WTC11 (cell line): ENCODE measurements at regions not wholly inside any gene's neighbourhood (a gene's known extent, or its start where the extent isn't known, plus 50 kb on each side); places are given as distances from the start of the nearest gene placed in this dataset.

Experiments
- ATAC-seq: fragments of 200-7000 bp; cut with Tn5 transposase; 2 replicates; pipeline ENCODE4 v1.10.0; 2021; ENCODE audit warnings: mild to moderate bottlenecking, moderate library complexity
- CTCF ChIA-PET: fragments of 300-600 bp; sonication (Branson Sonifier 250); formaldehyde crosslinking; loops from one replicate; lab custom pipeline; 2021; ENCODE audit warnings: antibody characterized with exemption; lab: Charles Lee
- POLR2A ChIA-PET: fragments of 350-600 bp; sonication (Branson Sonifier 250); formaldehyde crosslinking; loops from one replicate; lab custom pipeline; 2021; ENCODE audit warnings: antibody characterized with exemption; lab: Charles Lee
- DNase-seq: peaks from one replicate; pipeline ENCODE4 v3.0.0; 2021; ENCODE audit warnings: low spot score
- H3K27ac Mint-ChIP-seq: 2 replicates; pipeline ENCODE4 v1.8.0; 2021; ENCODE audit warnings: mixed read lengths
- H3K27me3 Mint-ChIP-seq: 2 replicates; pipeline ENCODE4 v1.8.0; 2021; ENCODE audit warnings: low read depth, mild to moderate bottlenecking, moderate library complexity, mixed read lengths
- H3K36me3 Mint-ChIP-seq: 2 replicates; pipeline ENCODE4 v1.8.0; 2021; ENCODE audit warnings: mixed read lengths
- H3K4me1 Mint-ChIP-seq: 2 replicates; pipeline ENCODE4 v1.8.0; 2022; ENCODE audit warnings: mixed read lengths
- H3K4me3 Mint-ChIP-seq: 2 replicates; pipeline ENCODE4 v1.8.0; 2021; ENCODE audit warnings: mild to moderate bottlenecking, moderate library complexity, mixed read lengths
- H3K9me3 Mint-ChIP-seq: 2 replicates; pipeline ENCODE4 v1.8.0; 2021; ENCODE audit warnings: mixed read lengths
- ARID4B ChIP-seq: sonication (generic); formaldehyde crosslinking; IDR thresholded peaks from 2 replicates; pipeline ENCODE4 v1.8.0; 2023; ENCODE audit warnings: missing genetic modification reagents, mild to moderate bottlenecking, borderline replicate concordance
- ATF1 ChIP-seq: sonication (generic); formaldehyde crosslinking; IDR thresholded peaks from 2 replicates; pipeline ENCODE4 v1.8.1; 2023; ENCODE audit warnings: mild to moderate bottlenecking, moderate library complexity, missing genetic modification reagents
- ATF2 ChIP-seq: sonication (generic); formaldehyde crosslinking; IDR thresholded peaks from 2 replicates; pipeline ENCODE4 v1.8.1; 2022; ENCODE audit warnings: low read depth, missing genetic modification reagents, borderline replicate concordance
- GRHL2 ChIP-seq: fragments of 250-450 bp; sonication (Bioruptor Pico); IDR thresholded peaks from 2 replicates; pipeline ENCODE4 v1.8.0; 2022; ENCODE audit warnings: mild to moderate bottlenecking, moderate library complexity; ENCODE audit not compliant: insufficient replicate concordance, severe bottlenecking
- HMGA2 ChIP-seq: fragments of 250-450 bp; sonication (Bioruptor Pico); IDR thresholded peaks from 2 replicates; pipeline ENCODE4 v1.4.0; 2021; ENCODE audit warnings: mild to moderate bottlenecking, moderate library complexity
- KAT7 ChIP-seq: sonication (generic); formaldehyde crosslinking; IDR thresholded peaks from 2 replicates; pipeline ENCODE4 v1.8.1; 2023; ENCODE audit warnings: missing genetic modification reagents, mild to moderate bottlenecking, borderline replicate concordance
- TEAD4 ChIP-seq: sonication (generic); formaldehyde crosslinking; IDR thresholded peaks from 2 replicates; pipeline ENCODE4 v1.8.0; 2022; ENCODE audit warnings: mild to moderate bottlenecking, missing genetic modification reagents
- ZNF138 ChIP-seq: sonication (generic); formaldehyde crosslinking; conservative IDR thresholded peaks from 2 replicates; pipeline ENCODE4 v1.8.1; 2022; ENCODE audit warnings: mild to moderate bottlenecking, moderate library complexity, missing genetic modification reagents
- ZNF416 ChIP-seq: fragments of 250-450 bp; sonication (Bioruptor Pico); IDR thresholded peaks from 2 replicates; pipeline ENCODE4 v1.9.0; 2021; ENCODE audit warnings: mild to moderate bottlenecking, inconsistent platforms
- TF ChIP-seq, protein P1 (sequence below): sonication (generic); formaldehyde crosslinking; IDR thresholded peaks from 2 replicates; pipeline ENCODE4 v1.8.0; 2023; ENCODE audit warnings: mild to moderate bottlenecking, missing genetic modification reagents
- TF ChIP-seq, protein P2 (sequence below): fragments of 250-450 bp; sonication (Bioruptor Pico); IDR thresholded peaks from 2 replicates; pipeline ENCODE4 v1.9.0; 2021; ENCODE audit warnings: mild to moderate bottlenecking, borderline replicate concordance

GRCh38 chr11:69217276-69218105 is 61.8 kb downstream of the SMIM38 start (continued):
- no peak for TF ChIP-seq ARID4B

DNA sequence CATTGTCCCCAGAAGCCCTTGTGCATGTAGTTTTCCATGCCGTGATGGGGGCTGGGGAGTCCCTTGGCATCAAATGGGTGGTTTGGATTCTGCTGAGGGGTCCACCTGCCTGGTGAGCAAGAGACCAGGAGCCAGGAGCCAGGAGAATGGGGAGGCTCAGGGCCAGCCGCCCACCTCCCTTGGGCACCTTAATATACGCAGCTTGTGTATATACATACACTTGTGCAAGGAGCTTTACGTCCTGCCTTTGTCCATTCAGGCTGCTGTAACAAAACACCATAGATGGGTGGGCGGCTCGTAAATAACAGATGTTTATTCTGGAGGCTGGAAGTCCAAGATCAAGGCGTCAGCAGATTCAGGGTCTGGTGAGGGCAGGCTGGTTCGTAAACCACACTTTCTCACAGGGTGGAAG is 62.5 kb downstream of the SMIM38 start:
- H3K27me3 Mint-ChIP-seq = no peaks in the 10 kb centered on the region
- TF ChIP-seq, protein P1, sequence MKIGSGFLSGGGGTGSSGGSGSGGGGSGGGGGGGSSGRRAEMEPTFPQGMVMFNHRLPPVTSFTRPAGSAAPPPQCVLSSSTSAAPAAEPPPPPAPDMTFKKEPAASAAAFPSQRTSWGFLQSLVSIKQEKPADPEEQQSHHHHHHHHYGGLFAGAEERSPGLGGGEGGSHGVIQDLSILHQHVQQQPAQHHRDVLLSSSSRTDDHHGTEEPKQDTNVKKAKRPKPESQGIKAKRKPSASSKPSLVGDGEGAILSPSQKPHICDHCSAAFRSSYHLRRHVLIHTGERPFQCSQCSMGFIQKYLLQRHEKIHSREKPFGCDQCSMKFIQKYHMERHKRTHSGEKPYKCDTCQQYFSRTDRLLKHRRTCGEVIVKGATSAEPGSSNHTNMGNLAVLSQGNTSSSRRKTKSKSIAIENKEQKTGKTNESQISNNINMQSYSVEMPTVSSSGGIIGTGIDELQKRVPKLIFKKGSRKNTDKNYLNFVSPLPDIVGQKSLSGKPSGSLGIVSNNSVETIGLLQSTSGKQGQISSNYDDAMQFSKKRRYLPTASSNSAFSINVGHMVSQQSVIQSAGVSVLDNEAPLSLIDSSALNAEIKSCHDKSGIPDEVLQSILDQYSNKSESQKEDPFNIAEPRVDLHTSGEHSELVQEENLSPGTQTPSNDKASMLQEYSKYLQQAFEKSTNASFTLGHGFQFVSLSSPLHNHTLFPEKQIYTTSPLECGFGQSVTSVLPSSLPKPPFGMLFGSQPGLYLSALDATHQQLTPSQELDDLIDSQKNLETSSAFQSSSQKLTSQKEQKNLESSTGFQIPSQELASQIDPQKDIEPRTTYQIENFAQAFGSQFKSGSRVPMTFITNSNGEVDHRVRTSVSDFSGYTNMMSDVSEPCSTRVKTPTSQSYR (CRISPR knock-in tag) = no peak
- no peak for TF ChIP-seq HMGA2
- TF ChIP-seq GRHL2 (CRISPR knock-in tag) = no peak
- TF ChIP-seq ATF2 (CRISPR knock-in tag) = no peak
- no peak for TF ChIP-seq KAT7
- TF ChIP-seq, protein P2, sequence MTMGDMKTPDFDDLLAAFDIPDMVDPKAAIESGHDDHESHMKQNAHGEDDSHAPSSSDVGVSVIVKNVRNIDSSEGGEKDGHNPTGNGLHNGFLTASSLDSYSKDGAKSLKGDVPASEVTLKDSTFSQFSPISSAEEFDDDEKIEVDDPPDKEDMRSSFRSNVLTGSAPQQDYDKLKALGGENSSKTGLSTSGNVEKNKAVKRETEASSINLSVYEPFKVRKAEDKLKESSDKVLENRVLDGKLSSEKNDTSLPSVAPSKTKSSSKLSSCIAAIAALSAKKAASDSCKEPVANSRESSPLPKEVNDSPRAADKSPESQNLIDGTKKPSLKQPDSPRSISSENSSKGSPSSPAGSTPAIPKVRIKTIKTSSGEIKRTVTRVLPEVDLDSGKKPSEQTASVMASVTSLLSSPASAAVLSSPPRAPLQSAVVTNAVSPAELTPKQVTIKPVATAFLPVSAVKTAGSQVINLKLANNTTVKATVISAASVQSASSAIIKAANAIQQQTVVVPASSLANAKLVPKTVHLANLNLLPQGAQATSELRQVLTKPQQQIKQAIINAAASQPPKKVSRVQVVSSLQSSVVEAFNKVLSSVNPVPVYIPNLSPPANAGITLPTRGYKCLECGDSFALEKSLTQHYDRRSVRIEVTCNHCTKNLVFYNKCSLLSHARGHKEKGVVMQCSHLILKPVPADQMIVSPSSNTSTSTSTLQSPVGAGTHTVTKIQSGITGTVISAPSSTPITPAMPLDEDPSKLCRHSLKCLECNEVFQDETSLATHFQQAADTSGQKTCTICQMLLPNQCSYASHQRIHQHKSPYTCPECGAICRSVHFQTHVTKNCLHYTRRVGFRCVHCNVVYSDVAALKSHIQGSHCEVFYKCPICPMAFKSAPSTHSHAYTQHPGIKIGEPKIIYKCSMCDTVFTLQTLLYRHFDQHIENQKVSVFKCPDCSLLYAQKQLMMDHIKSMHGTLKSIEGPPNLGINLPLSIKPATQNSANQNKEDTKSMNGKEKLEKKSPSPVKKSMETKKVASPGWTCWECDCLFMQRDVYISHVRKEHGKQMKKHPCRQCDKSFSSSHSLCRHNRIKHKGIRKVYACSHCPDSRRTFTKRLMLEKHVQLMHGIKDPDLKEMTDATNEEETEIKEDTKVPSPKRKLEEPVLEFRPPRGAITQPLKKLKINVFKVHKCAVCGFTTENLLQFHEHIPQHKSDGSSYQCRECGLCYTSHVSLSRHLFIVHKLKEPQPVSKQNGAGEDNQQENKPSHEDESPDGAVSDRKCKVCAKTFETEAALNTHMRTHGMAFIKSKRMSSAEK (CRISPR knock-in tag) = no peak
- no peak for TF ChIP-seq ZNF138
- TF ChIP-seq ATF1 (CRISPR knock-in tag) = no peak
- TF ChIP-seq ZNF416 (CRISPR knock-in tag) = no peak
- no peak for TF ChIP-seq TEAD4 (CRISPR knock-in tag)
- TF ChIP-seq, all 79 proteins: peak for 0
- ATAC-seq (no peak), DNase-seq (peak; percentile 1)
- ChIA-PET CTCF (interaction anchor here (0.8 to 1.0 kb wide), 2 partner anchors 87 to 117 kb away, joined by 3 to 4 read pairs; no protein-coding TSS in a partner anchor), POLR2A (no interaction called here)
- Mint-ChIP-seq H3K9me3 (peaks cover 7% of the 10 kb centered on the region), H3K4me3 (no peak overlapping the region), H3K27ac (no peak overlapping the region), H3K36me3 (no peaks in the 10 kb centered on the region), H3K4me1 (no peaks in the 10 kb centered on the region)
